Endodermal cell (in vitro differentiated cells): ENCODE measurements at regions not wholly inside any gene's neighbourhood (a gene's known extent, or its start where the extent isn't known, plus 50 kb on each side); places are given as distances from the start of the nearest gene placed in this dataset.

Source experiments
- DNase-seq: peaks from one replicate; pipeline ENCODE4 v3.0.0-alpha.2; 2017
- H3K27ac ChIP-seq: 2 replicates; pipeline ENCODE4 v1.5.1; 2013; ENCODE audit warnings: mild to moderate bottlenecking, low read depth, low read length, moderate library complexity
- H3K27me3 ChIP-seq: 2 replicates; pipeline ENCODE4 v1.6.1; 2013; ENCODE audit warnings: mild to moderate bottlenecking, low read length, moderate library complexity; ENCODE audit not compliant: insufficient read depth, control insufficient read depth, poor library complexity, severe bottlenecking
- H3K36me3 ChIP-seq: 2 replicates; pipeline ENCODE4 v1.7.0; 2013; ENCODE audit warnings: mild to moderate bottlenecking, low read length, moderate library complexity; ENCODE audit not compliant: control insufficient read depth, insufficient read depth
- H3K4me1 ChIP-seq: one replicate; pipeline ENCODE4 v1.7.0; 2013; ENCODE audit warnings: low read length; ENCODE audit not compliant: control insufficient read depth, insufficient read depth
- H3K4me3 ChIP-seq: 2 replicates; pipeline ENCODE4 v1.5.1; 2013; ENCODE audit warnings: mild to moderate bottlenecking, low read length, moderate library complexity
- H3K9ac ChIP-seq: 2 replicates; pipeline ENCODE4 v1.6.1; 2013; ENCODE audit warnings: mild to moderate bottlenecking, low read length, moderate library complexity; ENCODE audit not compliant: poor library complexity, severe bottlenecking; ENCODE audit errors: extremely low read depth
- H3K9me3 ChIP-seq: 2 replicates; pipeline ENCODE4 v1.6.1; 2013; ENCODE audit warnings: mild to moderate bottlenecking, low read length, moderate library complexity; ENCODE audit not compliant: control insufficient read depth
- H3K27ac Mint-ChIP-seq: 2 replicates; pipeline ENCODE4 v1.8.0; 2020; ENCODE audit warnings: mixed read lengths
- H3K27me3 Mint-ChIP-seq: 2 replicates; pipeline ENCODE4 v1.8.0; 2021; ENCODE audit warnings: mild to moderate bottlenecking, mixed read lengths; ENCODE audit not compliant: insufficient read depth
- H3K36me3 Mint-ChIP-seq: 2 replicates; pipeline ENCODE4 v1.8.0; 2020; ENCODE audit warnings: low read depth, mixed read lengths
- H3K4me1 Mint-ChIP-seq: 2 replicates; pipeline ENCODE4 v1.8.0; 2020; ENCODE audit warnings: mixed read lengths
- H3K4me3 Mint-ChIP-seq: 2 replicates; pipeline ENCODE4 v1.8.0; 2020; ENCODE audit warnings: mild to moderate bottlenecking, moderate library complexity, mixed read lengths
- H3K9me3 Mint-ChIP-seq: 2 replicates; pipeline ENCODE4 v1.8.0; 2020; ENCODE audit warnings: mild to moderate bottlenecking, mixed read lengths
- WGBS, 2 experiments: methylation state at CpG; one replicate each; pipeline versions ENCODE4 v1.1.5 to v1.1.7; 2013; ENCODE audit warnings: missing lambda C conversion rate in 2 of 2, mixed read lengths in 1 of 2; ENCODE audit not compliant: insufficient coverage in 1 of 2, insufficient read length in 1 of 2; 5-methylcytosine and 5-hydroxymethylcytosine counted together
- TF ChIP-seq, protein P1 (sequence below): fragments of 200-600 bp; sonication (generic); conservative IDR thresholded peaks from 2 replicates; pipeline ENCODE4 v1.5.0; 2021; ENCODE audit warnings: antibody characterized with exemption, mild to moderate bottlenecking

DNA sequence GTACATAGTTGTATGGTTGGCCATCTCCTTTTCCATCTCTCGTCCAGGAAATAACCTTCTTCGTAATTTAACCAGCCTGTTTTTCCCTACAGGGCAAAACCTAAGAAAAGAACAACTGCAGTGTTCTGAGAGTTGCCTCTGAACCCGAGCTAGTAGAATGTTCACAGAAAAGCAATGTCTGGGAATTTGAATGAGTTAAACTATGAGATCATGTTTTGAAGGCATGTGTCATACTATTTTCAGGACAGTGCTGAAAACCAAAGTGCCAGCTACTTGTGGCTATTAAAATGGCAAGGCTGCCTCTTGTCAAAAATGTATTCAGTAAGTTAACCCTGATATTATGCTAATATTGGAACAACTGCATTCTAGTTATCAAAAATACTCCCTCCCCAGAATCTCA lies 482.9 kb upstream of the SPRED2 start:
- H3K9ac ChIP-seq, result no peak overlapping the region
- TF ChIP-seq, protein P1, sequence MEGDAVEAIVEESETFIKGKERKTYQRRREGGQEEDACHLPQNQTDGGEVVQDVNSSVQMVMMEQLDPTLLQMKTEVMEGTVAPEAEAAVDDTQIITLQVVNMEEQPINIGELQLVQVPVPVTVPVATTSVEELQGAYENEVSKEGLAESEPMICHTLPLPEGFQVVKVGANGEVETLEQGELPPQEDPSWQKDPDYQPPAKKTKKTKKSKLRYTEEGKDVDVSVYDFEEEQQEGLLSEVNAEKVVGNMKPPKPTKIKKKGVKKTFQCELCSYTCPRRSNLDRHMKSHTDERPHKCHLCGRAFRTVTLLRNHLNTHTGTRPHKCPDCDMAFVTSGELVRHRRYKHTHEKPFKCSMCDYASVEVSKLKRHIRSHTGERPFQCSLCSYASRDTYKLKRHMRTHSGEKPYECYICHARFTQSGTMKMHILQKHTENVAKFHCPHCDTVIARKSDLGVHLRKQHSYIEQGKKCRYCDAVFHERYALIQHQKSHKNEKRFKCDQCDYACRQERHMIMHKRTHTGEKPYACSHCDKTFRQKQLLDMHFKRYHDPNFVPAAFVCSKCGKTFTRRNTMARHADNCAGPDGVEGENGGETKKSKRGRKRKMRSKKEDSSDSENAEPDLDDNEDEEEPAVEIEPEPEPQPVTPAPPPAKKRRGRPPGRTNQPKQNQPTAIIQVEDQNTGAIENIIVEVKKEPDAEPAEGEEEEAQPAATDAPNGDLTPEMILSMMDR, result no peak
- H3K9me3 ChIP-seq, result no peaks in the 10 kb centered on the region
- Mint-ChIP-seq H3K27me3 (no peaks in the 10 kb centered on the region), H3K4me1 (peaks cover 9% of the 10 kb centered on the region), H3K9me3 (no peaks in the 10 kb centered on the region), H3K36me3 (no peaks in the 10 kb centered on the region), H3K27ac (no peak overlapping the region), H3K4me3 (no peak overlapping the region)
- no peaks in the 10 kb centered on the region for H3K27me3 ChIP-seq
- H3K27ac ChIP-seq, result no peak overlapping the region
- WGBS, 2 experiments, result 87 to 93% methylated on average over 3 of the region's 3 CpGs
- no peak for DNase-seq
- no peaks in the 10 kb centered on the region for H3K4me1 ChIP-seq
- no peaks in the 10 kb centered on the region for H3K36me3 ChIP-seq
- no peak overlapping the region for H3K4me3 ChIP-seq

DNA sequence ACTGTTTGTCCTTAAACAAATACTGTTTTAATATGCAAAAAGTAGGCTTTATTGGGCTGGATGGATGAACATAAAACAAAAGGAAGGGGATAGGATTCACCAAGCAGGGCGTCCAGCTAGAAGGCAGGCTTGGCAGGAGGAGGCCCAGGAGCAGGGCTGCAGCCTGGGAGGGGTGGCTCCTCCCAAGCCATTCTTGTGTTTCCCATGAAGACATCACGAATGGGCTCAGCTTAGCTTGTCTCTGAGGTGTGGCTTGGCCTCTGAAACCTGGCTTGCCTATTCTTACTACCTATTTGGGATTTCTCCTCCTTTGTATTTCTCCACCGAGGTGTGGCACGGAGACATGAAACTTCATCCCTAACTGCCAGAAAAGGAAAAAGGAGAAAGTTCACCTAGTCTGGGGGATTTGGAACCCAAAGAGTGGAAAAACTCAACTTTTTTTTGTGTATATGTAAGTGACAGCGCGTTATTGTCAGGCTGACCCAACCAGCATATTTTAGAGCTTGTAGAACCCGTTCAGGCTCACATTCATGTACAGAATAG lies 481.9 kb upstream of the SPRED2 start:
- Mint-ChIP-seq H3K9me3 (no peaks in the 10 kb centered on the region), H3K4me3 (no peak overlapping the region), H3K27me3 (no peaks in the 10 kb centered on the region), H3K4me1 (peaks cover 9% of the 10 kb centered on the region), H3K36me3 (no peaks in the 10 kb centered on the region), H3K27ac (no peak overlapping the region)
- H3K27me3 ChIP-seq, result no peaks in the 10 kb centered on the region
- no peaks in the 10 kb centered on the region for H3K4me1 ChIP-seq
- peak; percentile 47 for DNase-seq
- no peaks in the 10 kb centered on the region for H3K36me3 ChIP-seq
- no peak overlapping the region for H3K9ac ChIP-seq
- TF ChIP-seq, protein P1, result no peak
- H3K9me3 ChIP-seq, result no peaks in the 10 kb centered on the region
- WGBS, 2 experiments, result 91 to 100% methylated on average over 4 to 7 of the region's 7 CpGs
- H3K4me3 ChIP-seq, result no peak overlapping the region
- no peak overlapping the region for H3K27ac ChIP-seq

DNA sequence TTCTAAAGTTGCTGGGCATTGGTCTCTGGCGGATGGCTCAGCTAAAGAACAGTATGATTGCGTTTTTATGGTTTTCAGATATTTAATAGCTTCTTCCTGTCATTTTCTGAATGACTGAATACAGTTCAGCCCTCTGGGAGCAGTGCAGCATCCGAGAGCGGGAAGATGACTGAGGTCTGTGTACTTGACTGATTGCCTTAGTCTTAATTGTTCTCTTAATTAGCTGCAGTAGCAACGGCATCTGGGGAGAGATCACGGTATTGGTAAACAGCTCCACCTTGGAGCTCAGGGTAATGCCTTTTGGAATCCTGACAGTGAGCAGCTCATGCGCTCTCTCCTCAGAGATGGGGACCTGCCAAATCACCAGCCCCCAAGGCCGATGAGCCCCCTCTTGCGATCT lies 481.4 kb upstream of the SPRED2 start:
- Mint-ChIP-seq H3K36me3 (no peaks in the 10 kb centered on the region), H3K4me3 (no peak overlapping the region), H3K27ac (no peak overlapping the region), H3K27me3 (peaks cover 1% of the 10 kb centered on the region), H3K9me3 (no peaks in the 10 kb centered on the region), H3K4me1 (peaks cover 11% of the 10 kb centered on the region)
- no peaks in the 10 kb centered on the region for H3K36me3 ChIP-seq
- no peak for DNase-seq
- WGBS, 2 experiments, result 81 to 84% methylated on average over 7 to 9 of the region's 9 CpGs
- H3K4me3 ChIP-seq, result no peak overlapping the region
- no peak overlapping the region for H3K27ac ChIP-seq
- H3K9me3 ChIP-seq, result no peaks in the 10 kb centered on the region
- no peaks in the 10 kb centered on the region for H3K27me3 ChIP-seq
- H3K9ac ChIP-seq, result no peak overlapping the region
- TF ChIP-seq, protein P1, result no peak
- H3K4me1 ChIP-seq, result no peaks in the 10 kb centered on the region
